ENCODE measurements at regions not wholly inside any gene's neighbourhood (a gene's known extent, or its start where the extent isn't known, plus 50 kb on each side); places are given as distances from the start of the nearest gene placed in this dataset.

GRCh38 chr15:46685681-46686080 is 1031.6 kb upstream of the SEMA6D start:
- TF ChIP-seq CTCF (IDR thresholded peaks at IDR 0.05) = no peak
- TF ChIP-seq POLR2A (IDR thresholded peaks at IDR 0.05) = no peak

Data from lower leg skin (tissue), 3 donors.